ENCODE measurements at regions not wholly inside any gene's neighbourhood (a gene's known extent, or its start where the extent isn't known, plus 50 kb on each side); places are given as distances from the start of the nearest gene placed in this dataset.

- no peak for TF ChIP-seq CTCF (IDR thresholded peaks at IDR 0.05; ENCODE audit: low read length)
- no peak for TF ChIP-seq EZH2 (IDR thresholded peaks at IDR 0.05; ENCODE audit: borderline replicate concordance, low read length)
These were observed 172.0 kb downstream of the CYB561 start for GRCh38 chr17:63274146-63274545.
